Dedifferentiated amniotic fluid mesenchymal stem cell (primary cell): ENCODE measurements at regions not wholly inside any gene's neighbourhood (a gene's known extent, or its start where the extent isn't known, plus 50 kb on each side); places are given as distances from the start of the nearest gene placed in this dataset.

Experiments
- DNase-seq: peaks from one replicate; pipeline ENCODE4 v3.0.0-alpha.2; 2016; ENCODE audit errors: extremely low spot score

DNA sequence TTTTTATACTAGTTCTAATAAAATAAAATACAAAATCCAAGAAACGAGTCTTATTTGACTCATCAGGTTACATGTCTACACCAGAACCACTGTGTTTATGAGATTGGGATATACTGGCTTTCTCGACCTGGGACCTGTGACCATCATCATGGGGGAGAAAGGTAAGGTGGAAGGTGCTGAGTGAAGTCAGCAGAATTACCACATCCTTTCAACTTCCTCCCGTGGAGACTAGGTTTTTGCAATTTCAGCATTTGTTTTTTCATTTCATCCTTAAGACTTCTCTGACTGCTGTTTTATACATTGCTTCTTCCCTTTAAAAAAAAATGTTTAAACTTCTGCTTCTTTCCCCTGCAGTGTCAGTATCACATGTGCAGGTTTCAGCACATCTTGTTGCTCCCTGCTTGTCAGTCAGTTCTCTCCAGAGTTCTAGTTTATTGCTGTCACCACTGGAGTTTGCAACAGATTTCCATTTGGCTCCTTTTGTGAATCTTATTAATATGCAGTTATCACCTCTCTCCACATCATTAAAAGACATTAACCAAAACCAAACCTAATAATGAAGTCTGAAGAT is 60.4 kb upstream of the HAO2 start:
- DNase-seq = no peak

DNA sequence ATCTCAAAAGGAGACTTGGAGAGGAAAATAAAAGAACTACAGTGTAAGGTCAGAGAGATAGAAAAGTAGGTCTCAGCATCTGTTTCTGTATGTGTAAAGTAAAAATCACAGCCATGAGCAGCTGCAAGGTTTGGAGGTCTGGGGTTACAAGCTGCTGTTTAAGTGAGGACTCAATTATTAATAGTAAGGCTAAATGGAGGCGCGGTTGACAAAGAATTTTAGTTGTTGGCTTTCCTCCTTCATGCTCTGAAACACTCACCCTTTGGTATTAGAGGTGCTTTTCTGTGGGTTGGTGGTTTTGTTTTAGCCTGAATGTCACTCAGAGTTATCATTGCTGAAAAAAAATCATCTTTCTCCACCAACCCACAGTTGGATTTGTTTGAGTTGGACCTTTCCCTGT is 59.8 kb upstream of the HAO2 start:
- no peak for DNase-seq

DNA sequence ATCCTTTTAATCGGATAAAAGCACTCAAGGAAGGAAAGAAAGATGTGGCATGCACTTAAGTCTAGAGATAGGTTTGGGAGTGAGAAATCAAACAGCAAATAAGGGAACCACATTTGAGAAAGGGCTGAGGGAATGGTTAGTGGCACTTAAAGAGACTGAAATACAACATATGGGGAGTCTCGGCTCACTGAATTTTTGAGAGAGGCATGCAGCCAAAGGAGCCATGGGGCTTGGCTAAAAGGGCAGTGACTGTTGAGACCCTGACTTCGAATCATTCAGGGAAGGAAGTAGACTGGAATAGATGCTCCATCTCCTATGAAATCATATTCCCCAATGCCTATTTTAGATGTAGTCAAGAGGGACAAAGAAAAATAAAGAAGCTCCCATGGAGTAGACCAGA is 58.3 kb upstream of the HAO2 start:
- DNase-seq = no peak

DNA sequence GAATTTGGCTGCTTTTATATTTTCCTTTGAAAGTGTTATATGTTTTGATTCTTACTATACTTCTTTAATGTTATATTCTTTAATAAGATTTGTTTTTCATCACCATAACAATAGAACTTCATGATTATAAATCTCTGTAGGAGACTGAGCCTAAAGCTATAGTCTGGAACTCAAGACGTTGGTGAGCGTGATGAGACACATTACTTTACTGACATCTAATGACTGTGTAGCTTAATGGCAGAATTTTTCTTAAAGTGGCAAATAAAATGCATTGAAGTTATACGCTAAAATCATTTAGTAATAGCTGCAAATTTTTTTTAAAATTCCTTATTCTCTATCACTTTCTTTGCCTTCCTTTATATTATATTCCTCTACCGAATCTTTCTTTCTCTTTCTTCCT is 56.1 kb upstream of the HAO2 start:
- no peak for DNase-seq

DNA sequence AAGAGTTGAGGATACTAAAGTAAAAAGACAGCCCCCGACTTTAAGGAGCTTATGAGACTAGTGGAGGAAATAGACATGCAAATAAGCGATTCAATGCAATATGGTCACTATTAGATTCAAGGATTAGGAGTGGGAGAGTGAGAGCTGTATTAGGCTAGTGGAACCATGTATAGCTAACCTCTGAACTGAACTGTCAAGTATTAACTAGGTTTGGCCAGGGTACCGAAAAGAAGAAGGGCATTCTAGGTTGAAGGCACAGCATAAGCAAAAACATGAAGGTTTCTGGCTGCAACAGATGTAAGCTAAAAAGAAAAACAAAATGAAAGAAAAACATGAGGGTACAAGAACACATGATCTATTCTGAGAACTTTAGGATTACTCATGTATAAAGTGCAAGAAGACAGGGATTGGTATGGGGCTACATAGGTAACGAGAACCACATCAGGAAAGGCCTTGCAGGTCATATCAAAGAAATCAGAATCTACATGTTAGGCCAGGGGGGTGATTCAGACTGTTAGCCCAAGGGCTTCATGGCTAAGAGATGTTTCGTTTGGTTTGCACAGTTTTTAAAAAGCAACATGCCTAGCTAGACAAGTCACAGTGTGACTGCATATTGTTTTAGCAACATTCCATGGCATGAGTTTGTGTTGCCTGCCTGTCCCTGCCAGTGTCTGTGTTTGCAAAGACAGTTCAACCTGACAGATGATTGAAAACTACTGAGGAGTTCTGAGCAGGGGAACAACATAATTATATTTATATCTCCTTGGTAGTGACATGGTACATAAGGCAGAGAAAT is 54.4 kb upstream of the HAO2 start:
- DNase-seq = no peak

DNA sequence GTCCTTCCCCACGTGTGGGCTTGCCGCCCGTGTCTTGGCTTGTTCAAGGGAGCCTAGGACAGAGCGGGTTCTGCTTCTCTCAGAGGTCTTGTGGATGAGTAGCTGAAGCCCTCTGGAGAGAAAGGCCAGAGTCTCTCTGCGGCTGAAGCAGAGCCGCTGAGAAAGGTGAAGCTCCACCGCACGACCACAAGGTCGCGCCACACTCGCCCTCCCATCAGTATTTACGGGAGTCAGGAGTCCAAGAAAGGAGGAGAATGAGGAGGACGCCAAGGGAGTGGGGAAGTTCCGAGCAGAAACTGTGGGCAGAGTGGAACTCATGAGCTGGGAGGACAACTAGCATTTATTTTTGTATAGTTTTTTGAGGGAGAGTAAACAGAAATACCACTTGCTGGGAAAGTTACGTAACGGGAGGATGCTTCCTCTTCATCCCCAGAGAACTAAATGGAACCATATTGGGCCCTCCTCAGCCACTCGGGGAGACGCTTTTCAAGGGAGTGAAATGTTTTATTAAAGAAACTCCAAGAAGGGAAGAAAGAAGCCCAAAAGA is 51.6 kb upstream of the HAO2 start:
- DNase-seq = no peak

DNA sequence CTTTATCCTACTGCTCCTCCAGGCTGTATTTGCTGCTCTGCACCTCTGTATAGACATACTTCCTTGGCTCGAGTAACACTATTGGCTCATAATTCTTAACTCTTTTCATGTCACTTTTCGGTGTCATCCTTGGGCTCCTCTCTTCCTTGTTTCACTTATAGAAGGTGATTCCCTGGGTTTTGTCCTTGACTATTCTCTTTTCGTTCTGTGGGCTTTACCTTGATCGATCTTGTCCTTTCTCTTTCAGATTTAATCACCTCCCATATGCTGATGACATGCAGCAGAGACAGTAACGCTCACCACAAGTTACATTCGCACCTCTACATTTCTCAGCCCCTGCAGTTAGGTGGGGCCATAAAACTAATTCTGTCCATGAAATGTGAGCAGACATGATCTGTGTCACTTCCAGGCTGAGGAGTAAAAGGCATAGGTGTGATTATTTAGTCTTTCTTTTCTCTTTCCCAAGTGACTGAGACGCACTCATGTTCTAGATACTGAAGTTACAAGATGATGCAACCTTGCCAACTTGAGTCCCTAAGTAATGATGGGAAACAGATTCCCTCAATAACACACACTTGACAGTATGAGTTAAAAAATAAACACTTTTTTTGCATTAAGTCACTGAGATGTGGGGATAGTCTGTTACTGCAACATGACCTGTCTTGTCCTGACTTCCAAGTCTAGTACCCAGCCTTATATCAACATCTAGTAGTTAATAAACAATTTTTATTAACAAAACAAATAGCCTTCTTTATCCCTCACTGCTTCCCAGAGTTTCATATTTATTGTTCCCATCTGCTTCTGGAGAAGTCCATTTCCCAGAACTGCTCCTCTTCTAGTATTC is 49.9 kb upstream of the HAO2 start:
- DNase-seq = no peak
